NB4 (cell line): ENCODE measurements at regions not wholly inside any gene's neighbourhood (a gene's known extent, or its start where the extent isn't known, plus 50 kb on each side); places are given as distances from the start of the nearest gene placed in this dataset.

Experiments
- DNase-seq: peaks from one replicate; pipeline ENCODE4 v3.0.0; 2010; ENCODE audit warnings: low read depth
- H3K4me3 ChIP-seq: one replicate; pipeline ENCODE4 v1.5.1; 2011; ENCODE audit warnings: mild to moderate bottlenecking, low read depth, low read length, moderate library complexity
- MYC ChIP-seq: IDR thresholded peaks from 2 replicates; pipeline ENCODE4 v1.6.1; 2011; ENCODE audit warnings: low read depth, low read length
- POLR2A ChIP-seq: IDR thresholded peaks from 2 replicates; pipeline ENCODE4 v1.6.1; 2011; ENCODE audit warnings: mild to moderate bottlenecking; ENCODE audit not compliant: insufficient read length; ENCODE audit errors: extremely low read depth
- TF ChIP-seq, protein P1 (sequence below): IDR thresholded peaks from one replicate; pipeline ENCODE4 v1.5.1; 2012; ENCODE audit warnings: low read depth, low read length
- TF ChIP-seq, protein P2 (sequence below): IDR thresholded peaks from 2 replicates; pipeline ENCODE4 v1.6.1; 2011; ENCODE audit warnings: low read depth, low read length

DNA sequence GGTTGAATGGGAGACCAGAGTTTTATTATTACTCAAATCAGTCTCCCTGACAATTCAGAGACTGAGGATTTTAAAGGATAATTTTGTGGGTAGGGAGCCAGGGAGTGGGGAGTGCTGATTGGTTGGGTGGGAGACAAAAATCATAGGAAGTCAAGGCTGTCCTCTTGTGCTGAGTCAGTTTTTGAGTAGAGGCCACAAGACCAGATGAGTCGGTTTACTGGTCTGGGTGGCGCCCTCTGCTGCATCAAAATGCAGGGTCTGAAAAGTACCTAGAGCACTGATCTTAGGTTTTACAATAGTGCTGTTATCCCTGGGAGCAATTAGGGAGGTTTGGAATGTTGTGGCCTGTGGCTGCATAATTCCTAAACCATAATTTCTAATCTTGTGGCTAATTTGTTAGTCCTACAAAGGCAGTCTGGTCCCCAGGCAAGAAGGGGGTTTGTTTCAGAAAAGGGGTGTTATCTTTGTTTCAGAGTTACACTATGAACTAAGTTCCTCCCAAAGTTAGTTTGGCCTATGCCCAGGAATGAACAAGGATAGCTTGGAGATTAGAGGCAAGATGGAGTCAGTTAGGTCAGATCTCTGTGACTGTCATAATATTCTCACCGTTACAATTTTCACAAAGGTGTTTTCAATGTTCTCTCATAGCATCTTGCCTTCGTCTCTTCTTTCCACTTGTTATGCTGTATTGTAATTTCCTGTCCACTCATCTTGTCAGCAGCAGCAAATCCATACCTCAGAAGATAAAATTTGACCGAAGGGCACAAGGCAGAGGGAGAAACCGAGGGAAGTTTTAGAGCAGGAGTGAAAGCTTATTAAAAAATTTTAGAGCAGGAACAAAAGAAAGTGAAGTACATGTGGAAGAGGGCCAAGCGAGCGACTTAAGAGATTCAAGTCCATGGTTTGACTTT is 59.2 kb upstream of the CLINT1 start:
- peak; percentile 66 for DNase-seq
- H3K4me3 ChIP-seq, result no peak overlapping the region
- TF ChIP-seq, protein P1, sequence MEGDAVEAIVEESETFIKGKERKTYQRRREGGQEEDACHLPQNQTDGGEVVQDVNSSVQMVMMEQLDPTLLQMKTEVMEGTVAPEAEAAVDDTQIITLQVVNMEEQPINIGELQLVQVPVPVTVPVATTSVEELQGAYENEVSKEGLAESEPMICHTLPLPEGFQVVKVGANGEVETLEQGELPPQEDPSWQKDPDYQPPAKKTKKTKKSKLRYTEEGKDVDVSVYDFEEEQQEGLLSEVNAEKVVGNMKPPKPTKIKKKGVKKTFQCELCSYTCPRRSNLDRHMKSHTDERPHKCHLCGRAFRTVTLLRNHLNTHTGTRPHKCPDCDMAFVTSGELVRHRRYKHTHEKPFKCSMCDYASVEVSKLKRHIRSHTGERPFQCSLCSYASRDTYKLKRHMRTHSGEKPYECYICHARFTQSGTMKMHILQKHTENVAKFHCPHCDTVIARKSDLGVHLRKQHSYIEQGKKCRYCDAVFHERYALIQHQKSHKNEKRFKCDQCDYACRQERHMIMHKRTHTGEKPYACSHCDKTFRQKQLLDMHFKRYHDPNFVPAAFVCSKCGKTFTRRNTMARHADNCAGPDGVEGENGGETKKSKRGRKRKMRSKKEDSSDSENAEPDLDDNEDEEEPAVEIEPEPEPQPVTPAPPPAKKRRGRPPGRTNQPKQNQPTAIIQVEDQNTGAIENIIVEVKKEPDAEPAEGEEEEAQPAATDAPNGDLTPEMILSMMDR, result peak; percentile 67
- no peak for TF ChIP-seq POLR2A

DNA sequence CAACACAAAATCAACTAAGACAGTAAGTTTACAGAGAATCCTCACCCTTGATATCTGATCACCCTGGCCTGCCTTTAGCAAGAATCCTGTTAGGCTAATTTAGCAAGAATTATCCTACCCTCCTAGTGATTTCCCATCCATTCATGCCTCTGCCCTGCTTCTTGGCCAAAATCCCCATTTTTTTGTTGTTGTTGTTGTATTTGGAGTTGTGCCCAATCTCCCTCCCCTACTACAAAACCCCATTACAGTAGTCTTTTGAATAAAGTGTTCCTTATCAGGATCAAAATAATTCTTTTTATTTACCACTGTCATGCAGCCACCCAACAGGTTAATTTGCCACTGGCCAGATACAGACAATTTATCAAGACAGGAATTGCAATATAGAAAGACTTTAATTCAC is 58.5 kb upstream of the CLINT1 start:
- DNase-seq, result no peak
- no peak overlapping the region for H3K4me3 ChIP-seq
- TF ChIP-seq MYC (no peak), POLR2A (no peak)
- TF ChIP-seq, protein P2, sequence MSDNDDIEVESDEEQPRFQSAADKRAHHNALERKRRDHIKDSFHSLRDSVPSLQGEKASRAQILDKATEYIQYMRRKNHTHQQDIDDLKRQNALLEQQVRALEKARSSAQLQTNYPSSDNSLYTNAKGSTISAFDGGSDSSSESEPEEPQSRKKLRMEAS, result no peak
- TF ChIP-seq, protein P1, result no peak

DNA sequence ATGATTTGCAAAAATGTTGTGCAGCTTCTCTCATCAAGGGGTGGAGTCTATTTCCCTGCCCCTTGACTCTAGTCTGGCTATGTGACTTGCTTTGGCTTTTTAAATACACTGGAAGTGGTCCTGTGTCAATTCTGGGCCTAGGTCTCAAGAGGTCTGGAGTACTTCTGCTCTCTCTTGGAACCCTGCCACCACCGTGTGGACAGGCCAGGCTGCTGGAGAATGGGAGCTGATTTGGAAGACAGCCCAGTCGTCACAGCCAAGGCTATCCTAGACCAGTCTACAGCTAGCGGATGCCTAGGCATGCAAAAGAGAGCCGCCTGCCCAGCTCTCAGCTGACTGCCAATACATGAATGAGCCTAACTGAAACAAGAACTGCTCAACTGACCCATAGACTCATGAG is 56.7 kb upstream of the CLINT1 start:
- no peak for DNase-seq
- no peak overlapping the region for H3K4me3 ChIP-seq
- TF ChIP-seq, protein P2, result no peak
- TF ChIP-seq POLR2A (no peak), MYC (no peak)
- TF ChIP-seq, protein P1, result no peak

DNA sequence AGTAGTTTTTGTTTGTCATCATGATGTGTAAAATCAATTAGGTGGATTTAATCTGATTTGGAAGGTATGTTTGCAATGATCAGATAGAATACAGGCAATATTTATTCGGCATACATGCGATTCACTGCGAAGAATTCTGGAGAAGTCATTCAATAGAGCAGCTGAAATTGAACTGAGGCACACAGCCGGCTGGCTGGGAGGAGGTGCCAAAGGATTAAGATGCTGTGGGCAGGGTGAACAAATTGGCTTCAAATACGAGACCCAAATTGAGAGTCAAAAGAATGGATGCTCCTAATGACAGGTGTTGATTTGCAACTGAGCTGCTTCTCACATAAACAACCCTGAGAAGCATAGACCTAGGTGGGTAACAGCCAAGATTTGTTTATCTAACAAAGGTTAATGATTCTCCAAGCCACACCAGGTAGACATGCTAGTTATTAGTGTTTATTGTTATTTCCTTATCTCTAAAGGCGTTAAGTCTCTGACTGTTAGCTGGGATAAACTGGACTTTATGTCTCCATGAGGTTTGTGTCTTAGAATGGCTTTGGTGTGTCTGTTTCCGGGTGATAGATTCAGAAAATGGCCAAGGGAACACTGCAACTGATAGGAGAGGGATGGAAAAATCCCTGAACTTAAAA is 55.3 kb upstream of the CLINT1 start:
- TF ChIP-seq, protein P1, result no peak
- TF ChIP-seq, protein P2, result no peak
- TF ChIP-seq MYC (no peak), POLR2A (no peak)
- H3K4me3 ChIP-seq, result no peak overlapping the region
- no peak for DNase-seq

DNA sequence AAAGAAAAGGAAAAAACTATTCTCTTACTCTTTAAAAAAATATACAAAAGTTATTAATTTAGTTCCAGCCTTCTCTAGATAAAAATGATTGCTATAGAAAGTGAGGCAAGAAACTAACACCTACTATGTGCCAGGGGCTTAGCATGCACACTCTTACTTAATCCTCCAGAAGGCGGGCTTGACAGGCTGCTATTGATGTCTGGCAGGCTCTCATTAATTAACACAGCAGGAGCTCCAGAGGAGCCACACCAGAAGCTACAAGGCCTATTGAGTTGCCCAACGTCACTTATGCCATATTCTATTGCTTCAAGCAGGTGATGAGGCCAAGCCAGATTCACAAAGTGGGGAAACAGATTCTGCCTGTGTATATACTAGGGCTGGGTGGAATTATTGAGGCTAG is 54.6 kb upstream of the CLINT1 start:
- H3K4me3 ChIP-seq, result no peak overlapping the region
- TF ChIP-seq MYC (no peak), POLR2A (no peak)
- TF ChIP-seq, protein P1, result no peak
- TF ChIP-seq, protein P2, result no peak
- no peak for DNase-seq
